ENCODE measurements at regions not wholly inside any gene's neighbourhood (a gene's known extent, or its start where the extent isn't known, plus 50 kb on each side); places are given as distances from the start of the nearest gene placed in this dataset.
"Not testable (repeated sequence)": the region's sequence is repeated elsewhere in the genome, so short reads cannot be mapped to it uniquely, and the experiment has no call there.

- not testable (repeated sequence) for TF ChIP-seq POLR2AphosphoS5, POLR2A, TAF1 (IDR thresholded peaks at IDR 0.05; ENCODE audit: low read depth, low read length)
Observed at GRCh38 chr18:977732-978131, 73.1 kb downstream of the ADCYAP1 start.

Data from GM12891 (cell line).